ENCODE measurements at regions not wholly inside any gene's neighbourhood (a gene's known extent, or its start where the extent isn't known, plus 50 kb on each side); places are given as distances from the start of the nearest gene placed in this dataset.
A peak's percentile ranks its signal among the peaks of the same experiment; 100 is the strongest.

DNA sequence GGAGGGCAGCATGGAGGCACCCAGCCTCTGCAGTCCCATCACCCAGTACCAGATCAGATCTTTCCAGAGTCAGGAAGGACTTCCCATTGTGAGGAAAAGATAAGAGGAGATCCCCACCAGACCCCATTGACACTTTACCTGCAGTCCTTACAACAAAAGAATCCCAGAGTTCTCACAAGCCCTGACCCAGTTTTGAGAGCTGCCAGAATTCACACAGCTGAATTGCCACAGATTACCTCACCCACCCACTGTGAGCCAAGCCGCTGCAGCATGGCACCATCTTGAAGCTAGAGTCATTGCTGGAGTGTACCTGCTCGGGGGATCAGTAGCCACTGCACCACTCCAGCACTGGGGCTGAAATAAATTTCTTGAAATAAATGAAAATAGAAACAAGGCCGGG lies 91.8 kb upstream of the UBASH3B start:
- no peak overlapping the region for H2AK5ac ChIP-seq (ENCODE audit: low read depth, low read length)
- H2BK5ac ChIP-seq (ENCODE audit: low read depth, low read length), result no peak overlapping the region
- no peaks in the 10 kb centered on the region for H3K9me3 ChIP-seq (ENCODE audit: insufficient read depth in 2 of 2, low read depth in 1 of 2, low read length in 1 of 2)
- H2AFZ ChIP-seq (ENCODE audit: low read length), result no peak overlapping the region
- no peak overlapping the region for H4K8ac ChIP-seq (ENCODE audit: extremely low read depth, insufficient read depth, low read length)
- no peak for DNase-seq (ENCODE audit: low read depth in 1 of 2, low spot score in 2 of 2)
- no peak overlapping the region for H2BK15ac ChIP-seq (ENCODE audit: low read length)
- H4K5ac ChIP-seq (ENCODE audit: insufficient read length, low read depth, low read length), result no peak overlapping the region
- no peak overlapping the region for H3K4me2 ChIP-seq (ENCODE audit: insufficient read depth in 1 of 2, low read depth in 2 of 2, low read length in 2 of 2)
- H4K91ac ChIP-seq (replicated peaks; ENCODE audit: insufficient read length, low read length), result no peak overlapping the region
- H3K4ac ChIP-seq (replicated peaks; ENCODE audit: insufficient read length, low read depth, low read length), result no peak overlapping the region
- peak overlapping the region; percentile 54 for H2BK120ac ChIP-seq (replicated peaks; ENCODE audit: low read depth, low read length)
- no peaks in the 10 kb centered on the region for H3K27me3 ChIP-seq (replicated peaks in 1 of 4; ENCODE audit: control insufficient read depth in 3 of 4, extremely low read depth in 1 of 4, insufficient read depth in 3 of 4, low read length in 3 of 4)
- H3K23ac ChIP-seq (ENCODE audit: insufficient read length), result no peak overlapping the region
- no peaks in the 10 kb centered on the region for H3K79me2 ChIP-seq (ENCODE audit: control insufficient read depth in 1 of 2, insufficient read depth in 2 of 2, low read length in 2 of 2)
- H3K4me1 ChIP-seq (replicated peaks in 1 of 4; ENCODE audit: control insufficient read depth in 3 of 4, insufficient read depth in 4 of 4, low read length in 3 of 4), result no peaks in the 10 kb centered on the region
- CTCF ChIA-PET (ENCODE audit: partially characterized antibody), result interaction anchor here (1.5 to 1.7 kb wide), 2 partner anchors 17 to 217 kb away, joined by 3 to 5 read pairs; no protein-coding TSS in a partner anchor
- H3K14ac ChIP-seq (ENCODE audit: insufficient read length), result no peak overlapping the region
- H3K36me3 ChIP-seq (ENCODE audit: control insufficient read depth in 2 of 4, insufficient read depth in 4 of 4, low read length in 3 of 4), result no peaks in the 10 kb centered on the region
- no peak overlapping the region for H3K27ac ChIP-seq (ENCODE audit: low read depth, low read length)
- H3K9ac ChIP-seq (replicated peaks in 1 of 4; ENCODE audit: extremely low read depth in 1 of 4, low read depth in 3 of 4, low read length in 3 of 4), result no peak overlapping the region
- no peak for FAIRE-seq
- no peaks in the 10 kb centered on the region for H3K79me1 ChIP-seq (ENCODE audit: low read depth, low read length)
- no peak overlapping the region for H3K18ac ChIP-seq (ENCODE audit: extremely low read depth, low read length)
- WGBS, 2 experiments (ENCODE audit: extremely low coverage in 1 of 2, insufficient coverage in 1 of 2, insufficient read length in 1 of 2, insufficient replicate concordance in 2 of 2, low coverage in 1 of 2, low lambda C conversion rate in 2 of 2, missing lambda C conversion rate in 1 of 2), result 92% methylated on average over 3 of the region's 3 CpGs; no CpG with 5 or more reads in 1 of the 2 experiments
- no peak overlapping the region for H3K4me3 ChIP-seq (ENCODE audit: extremely low read depth in 1 of 4, insufficient read depth in 2 of 4, low read depth in 3 of 4, low read length in 4 of 4)
- POLR2A ChIA-PET (ENCODE audit: partially characterized antibody), result no interaction called here
- no peak overlapping the region for H2BK20ac ChIP-seq (ENCODE audit: low read length)
- H4K20me1 ChIP-seq (replicated peaks in 1 of 2; ENCODE audit: control insufficient read depth in 1 of 2, insufficient read depth in 2 of 2, low read length in 2 of 2), result no peaks in the 10 kb centered on the region
- no peaks in the 10 kb centered on the region for H3K23me2 ChIP-seq (ENCODE audit: low read depth, low read length)
- no peak overlapping the region for H2BK12ac ChIP-seq (ENCODE audit: low read depth, low read length)
- H3K56ac ChIP-seq (replicated peaks; ENCODE audit: insufficient read length, low read depth, low read length), result no peak overlapping the region
- no peak for TF ChIP-seq JUN (IDR thresholded peaks at IDR 0.05; ENCODE audit: low read depth, low read length)
- TF ChIP-seq RAD21 (IDR thresholded peaks at IDR 0.05 in 1 of 2, conservative IDR thresholded peaks at IDR 0.05 in 1 of 2; ENCODE audit: low read depth in 2 of 2, low read length in 2 of 2), result no peak
- no peak for TF ChIP-seq SIRT6 (IDR thresholded peaks at IDR 0.05; ENCODE audit: low read length)
- no peak for TF ChIP-seq SP1 (IDR thresholded peaks at IDR 0.05; ENCODE audit: low read depth, low read length)
- TF ChIP-seq, protein P1, sequence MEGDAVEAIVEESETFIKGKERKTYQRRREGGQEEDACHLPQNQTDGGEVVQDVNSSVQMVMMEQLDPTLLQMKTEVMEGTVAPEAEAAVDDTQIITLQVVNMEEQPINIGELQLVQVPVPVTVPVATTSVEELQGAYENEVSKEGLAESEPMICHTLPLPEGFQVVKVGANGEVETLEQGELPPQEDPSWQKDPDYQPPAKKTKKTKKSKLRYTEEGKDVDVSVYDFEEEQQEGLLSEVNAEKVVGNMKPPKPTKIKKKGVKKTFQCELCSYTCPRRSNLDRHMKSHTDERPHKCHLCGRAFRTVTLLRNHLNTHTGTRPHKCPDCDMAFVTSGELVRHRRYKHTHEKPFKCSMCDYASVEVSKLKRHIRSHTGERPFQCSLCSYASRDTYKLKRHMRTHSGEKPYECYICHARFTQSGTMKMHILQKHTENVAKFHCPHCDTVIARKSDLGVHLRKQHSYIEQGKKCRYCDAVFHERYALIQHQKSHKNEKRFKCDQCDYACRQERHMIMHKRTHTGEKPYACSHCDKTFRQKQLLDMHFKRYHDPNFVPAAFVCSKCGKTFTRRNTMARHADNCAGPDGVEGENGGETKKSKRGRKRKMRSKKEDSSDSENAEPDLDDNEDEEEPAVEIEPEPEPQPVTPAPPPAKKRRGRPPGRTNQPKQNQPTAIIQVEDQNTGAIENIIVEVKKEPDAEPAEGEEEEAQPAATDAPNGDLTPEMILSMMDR (IDR thresholded peaks at IDR 0.05; ENCODE audit: control extremely low read depth in 1 of 3, insufficient read depth in 1 of 3, low read depth in 1 of 3, low read length in 3 of 3), result no peak
- TF ChIP-seq SUZ12 (IDR thresholded peaks at IDR 0.05; ENCODE audit: low read length), result no peak
- no peak for TF ChIP-seq NANOG (IDR thresholded peaks at IDR 0.05; ENCODE audit: insufficient read depth, low read depth, low read length, poor library complexity, severe bottlenecking)
- no peak for TF ChIP-seq PHF8 (conservative IDR thresholded peaks at IDR 0.05; ENCODE audit: low read depth, low read length)
- TF ChIP-seq BACH1 (IDR thresholded peaks at IDR 0.05; ENCODE audit: low read length), result no peak
- no peak for TF ChIP-seq GTF2F1 (IDR thresholded peaks at IDR 0.05; ENCODE audit: borderline replicate concordance, low read depth, low read length)

Data from H1 (cell line).